Activated CD8-positive, alpha-beta memory T cell treated with anti-CD3 and anti-CD28 coated beads, Interleukin-2, amount 50 U/mL, for 4 hours (primary cell): ENCODE measurements at regions not wholly inside any gene's neighbourhood (a gene's known extent, or its start where the extent isn't known, plus 50 kb on each side); places are given as distances from the start of the nearest gene placed in this dataset.
"Not testable (repeated sequence)": the region's sequence is repeated elsewhere in the genome, so short reads cannot be mapped to it uniquely, and the experiment has no call there.

Experiments
- DNase-seq: peaks from one replicate; pipeline ENCODE4 v3.0.0-alpha.2; 2020

DNA sequence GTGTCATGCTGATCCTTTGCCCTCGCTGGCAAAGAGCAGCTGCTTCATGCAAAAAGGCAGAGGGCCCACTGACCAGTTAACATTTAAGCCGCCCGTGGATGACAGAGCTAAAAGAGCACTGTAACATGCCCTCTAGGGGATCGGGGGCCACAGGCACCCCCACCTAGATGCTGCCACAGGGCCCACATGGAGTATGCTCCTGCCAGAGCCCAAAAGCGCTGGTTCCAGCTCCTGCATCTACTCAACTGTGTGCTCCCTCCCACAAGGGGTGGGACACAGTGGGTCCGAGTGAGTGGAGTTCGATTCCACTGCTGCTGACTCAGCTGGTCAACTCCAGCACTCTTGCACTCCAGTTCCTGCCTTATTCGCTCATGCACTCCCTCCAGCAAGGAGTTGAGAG is 199.8 kb upstream of the CNTNAP2 start:
- no peak for DNase-seq

DNA sequence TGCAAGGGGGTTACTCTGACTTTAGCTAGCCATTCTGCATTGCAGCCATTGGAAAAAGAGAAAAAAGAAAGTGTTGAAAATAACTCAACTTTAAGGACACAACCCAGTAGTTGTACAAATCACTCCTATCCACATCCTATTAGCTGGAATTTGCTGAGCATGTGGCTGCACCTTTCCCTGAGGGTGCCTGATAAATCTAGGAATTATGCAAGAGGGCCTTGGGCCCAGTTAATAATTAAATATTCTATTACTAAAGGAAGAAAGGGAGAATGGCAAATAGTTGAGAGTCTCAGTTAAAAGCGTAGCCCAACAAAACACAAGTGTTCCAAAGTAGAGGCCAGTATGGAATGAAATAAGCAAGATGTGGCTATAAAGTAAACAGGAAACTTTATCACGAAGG is 200.9 kb upstream of the CNTNAP2 start:
- no peak for DNase-seq

DNA sequence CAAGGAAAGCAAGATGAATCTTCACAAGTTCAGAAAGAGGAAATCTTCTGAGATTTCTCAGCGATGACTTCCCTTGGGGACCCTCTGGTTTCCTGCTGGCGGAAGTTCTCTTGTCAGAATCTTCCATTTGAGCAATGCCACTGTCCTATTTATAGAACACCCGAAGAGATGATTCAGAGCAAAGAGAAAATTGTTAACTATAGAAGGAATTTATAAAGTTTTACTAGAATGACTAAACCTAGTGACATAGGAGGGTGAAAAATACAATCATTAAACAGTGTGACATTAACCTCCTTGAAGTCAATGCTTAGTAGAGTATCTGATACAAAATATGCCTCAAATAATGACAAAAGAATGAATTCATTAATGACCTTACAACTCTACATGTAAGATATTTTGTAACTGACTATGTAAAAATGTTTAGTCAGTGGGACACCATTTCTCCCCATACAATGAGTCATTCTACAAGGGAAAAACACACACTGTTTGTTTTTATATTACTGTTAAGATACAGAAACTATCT is 206.5 kb upstream of the CNTNAP2 start:
- DNase-seq, result no peak

DNA sequence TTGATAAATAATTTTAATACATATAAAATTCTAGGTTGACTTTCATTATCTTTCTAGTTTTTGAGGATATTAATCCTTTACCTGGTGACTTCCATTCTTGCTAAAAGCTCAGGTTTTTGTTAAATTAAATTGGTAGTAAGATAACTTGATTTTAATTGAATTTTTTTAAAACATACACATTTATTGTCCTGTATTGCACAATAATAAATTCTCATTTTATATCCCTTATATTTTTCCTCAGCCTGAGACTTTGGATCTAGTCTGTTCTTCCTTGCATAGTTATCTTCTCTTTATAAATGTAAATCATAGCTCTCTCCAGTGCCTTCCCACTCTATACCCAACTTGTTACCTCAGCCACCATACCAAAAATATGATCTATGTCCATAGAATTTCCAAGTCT is 212.9 kb upstream of the CNTNAP2 start:
- DNase-seq, result no peak

DNA sequence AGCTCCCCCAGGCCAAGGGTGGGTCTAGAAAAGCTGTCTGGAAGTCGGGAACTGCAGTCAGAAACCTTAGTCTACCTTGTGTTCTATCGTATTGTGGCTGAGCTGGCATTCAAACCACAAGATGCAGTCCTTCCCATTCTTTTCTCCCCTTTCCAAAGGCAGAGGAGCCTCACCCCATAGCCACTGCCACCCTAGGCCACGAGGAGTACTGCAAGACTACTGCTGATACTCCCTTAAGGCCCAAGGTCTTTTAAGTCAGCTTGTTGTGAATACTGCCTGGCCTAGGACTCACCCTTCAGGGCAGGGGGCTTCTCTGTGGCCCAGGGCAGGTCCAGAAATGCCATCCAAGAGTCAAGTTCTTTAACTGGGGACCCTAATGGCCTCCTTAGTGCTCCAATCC is 214.5 kb upstream of the CNTNAP2 start:
- no peak for DNase-seq

DNA sequence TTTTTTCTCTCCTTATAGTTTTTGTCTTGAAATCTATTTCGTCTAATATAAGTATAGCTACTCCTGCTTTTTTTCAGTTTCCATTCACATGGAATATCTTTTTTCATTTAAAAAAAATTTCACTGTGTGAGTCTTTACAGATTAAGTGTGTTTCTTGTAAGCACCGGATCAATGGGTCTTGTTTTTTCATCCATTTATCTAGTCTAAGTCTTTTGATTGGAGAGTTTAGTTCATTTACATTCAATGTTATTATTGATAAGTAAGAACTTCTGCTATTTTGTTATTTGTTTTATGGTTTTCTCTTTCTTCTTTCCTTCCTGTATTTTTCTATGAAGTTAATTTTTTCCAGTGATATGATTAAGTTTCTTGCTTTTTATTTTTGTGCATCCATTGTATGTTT is 216.7 kb upstream of the CNTNAP2 start:
- DNase-seq, result no peak

DNA sequence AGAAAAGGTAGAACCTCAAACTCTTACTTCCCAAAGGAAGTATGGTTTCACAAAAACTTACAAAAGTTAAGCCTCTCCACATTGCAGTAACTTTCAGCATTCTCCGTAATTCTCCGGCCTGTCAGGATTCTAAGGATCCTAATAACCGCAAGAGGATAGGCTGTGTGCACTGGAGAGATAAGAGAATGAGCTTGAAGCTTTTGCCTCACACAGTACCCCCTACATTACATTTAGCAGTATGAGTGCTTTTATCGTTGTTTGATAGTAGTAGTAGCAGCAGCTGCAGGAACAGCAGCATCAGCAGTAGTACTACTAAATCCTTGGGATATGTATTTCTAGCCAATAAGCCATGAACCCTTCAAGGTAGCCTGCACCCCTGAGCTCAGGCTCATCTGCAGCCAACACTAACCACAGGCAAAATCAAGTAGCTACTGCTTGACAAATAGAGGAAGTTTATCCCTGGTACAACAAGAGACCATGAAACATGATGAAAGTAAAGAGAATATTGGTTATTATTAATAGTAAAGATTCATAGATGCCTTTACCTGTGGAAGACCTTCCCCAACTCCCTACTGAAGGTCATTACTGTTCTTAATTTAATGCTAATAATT is 222.6 kb upstream of the CNTNAP2 start:
- no peak for DNase-seq

DNA sequence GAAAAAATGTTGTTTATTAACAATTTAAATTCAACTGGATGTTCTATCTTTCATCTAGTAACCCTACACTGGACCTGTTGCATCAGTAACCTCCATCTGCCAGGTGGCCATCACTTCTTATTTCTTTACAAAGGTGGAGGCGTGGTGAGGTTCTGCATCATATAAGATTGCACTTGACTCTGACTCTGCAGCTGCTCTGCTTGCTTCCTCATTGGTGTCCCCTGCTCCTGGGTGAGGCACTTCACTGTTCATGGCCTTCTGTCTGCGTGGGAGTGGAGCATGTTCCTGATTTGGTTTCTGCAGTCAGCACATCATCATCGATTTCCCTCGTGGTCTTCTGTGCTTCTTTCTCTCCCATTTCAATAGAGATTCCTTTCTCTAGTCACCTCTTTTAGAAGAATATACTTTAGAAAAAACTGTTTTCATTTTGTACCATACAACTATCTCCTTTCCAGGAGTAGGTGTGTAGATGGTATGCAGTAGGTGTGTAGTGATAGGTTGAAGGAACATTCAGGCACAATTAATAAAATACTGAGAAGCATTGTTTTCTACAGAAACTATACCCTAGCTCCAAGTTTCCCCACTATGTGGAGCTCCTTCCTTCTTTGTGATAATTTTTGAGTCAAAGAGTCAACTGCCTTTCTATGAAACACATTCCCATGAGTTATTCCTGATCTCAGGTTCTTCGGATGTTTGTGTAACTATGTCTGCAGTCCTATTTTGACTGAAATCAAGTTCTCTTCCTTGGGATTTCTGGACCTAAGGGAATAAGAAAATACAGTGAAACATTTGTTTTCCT is 231.7 kb upstream of the CNTNAP2 start:
- DNase-seq, result no peak

DNA sequence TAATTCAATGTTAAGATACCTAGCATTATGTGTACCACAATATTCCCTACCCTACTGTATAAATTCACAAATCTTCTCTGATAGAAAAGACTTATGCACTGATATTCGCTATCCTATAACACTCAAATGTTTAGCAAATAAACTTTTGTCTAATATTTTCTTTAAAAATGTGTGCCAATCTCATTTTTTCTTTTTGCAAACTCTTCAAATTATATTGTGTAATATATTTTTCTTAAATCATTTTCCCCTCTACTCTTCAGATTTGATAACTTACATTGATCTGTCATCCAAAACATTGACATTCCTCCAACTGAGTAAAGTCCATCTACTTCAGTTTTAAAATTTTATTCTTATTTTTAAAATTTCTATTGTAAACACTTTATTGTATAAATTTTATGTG is 240.2 kb upstream of the CNTNAP2 start:
- no peak for DNase-seq

DNA sequence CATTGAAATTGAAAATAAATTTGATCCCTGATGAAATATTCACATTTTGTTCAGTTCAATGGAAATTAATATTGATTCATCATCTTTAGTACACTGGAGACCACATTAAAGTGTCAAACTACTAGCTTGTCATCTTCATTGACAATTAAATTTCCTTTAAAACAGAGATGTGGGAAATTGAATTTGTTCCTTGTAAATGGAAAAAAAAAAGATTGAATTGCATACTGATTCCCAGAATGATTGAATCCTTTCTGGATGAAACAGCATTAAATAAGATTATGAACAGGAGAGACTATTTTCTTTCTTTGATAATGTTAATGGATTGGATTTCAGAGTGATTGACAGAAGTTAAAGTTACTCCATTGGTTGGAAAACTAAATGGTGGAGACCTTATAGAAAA is 241.3 kb upstream of the CNTNAP2 start:
- no peak for DNase-seq

DNA sequence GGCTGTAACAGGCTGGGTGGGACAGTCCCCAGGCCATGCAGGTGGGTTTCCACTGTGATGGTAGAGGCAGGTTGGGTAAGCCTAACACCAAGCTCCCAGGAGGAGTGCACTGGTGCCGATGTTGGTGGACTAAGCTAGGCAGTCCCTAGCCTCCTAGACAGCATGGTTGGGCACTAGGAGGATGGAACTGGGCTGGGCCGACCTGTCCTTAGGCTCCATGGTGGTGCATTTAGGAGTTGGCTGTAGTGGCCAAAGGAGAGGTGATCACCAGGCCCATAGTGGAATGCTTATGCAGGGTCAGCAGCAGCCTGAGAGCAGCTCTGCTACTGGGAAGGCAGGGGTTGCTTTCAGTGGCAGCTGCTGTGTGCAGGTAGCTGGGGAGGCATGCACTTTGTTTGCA is 247.7 kb upstream of the CNTNAP2 start:
- no peak for DNase-seq

DNA sequence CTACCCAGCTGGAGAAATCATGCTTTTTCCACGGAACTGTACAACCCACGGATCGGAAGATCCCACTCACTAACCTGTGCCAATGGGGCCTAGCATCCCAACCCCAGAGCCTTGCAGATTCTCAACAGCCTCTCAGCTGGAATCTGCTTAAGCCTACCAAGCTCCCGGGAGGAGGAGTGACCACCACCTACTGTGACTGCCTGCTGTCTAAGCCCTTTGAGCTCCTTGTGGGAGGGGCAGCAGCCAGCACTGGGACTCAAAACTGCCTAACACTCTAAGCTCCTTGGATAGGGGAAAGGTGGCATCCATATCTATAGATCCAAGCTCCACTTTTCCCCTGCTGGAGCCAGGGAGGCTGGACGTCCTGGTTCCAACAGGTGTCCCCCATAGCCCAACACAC is 254.4 kb upstream of the CNTNAP2 start:
- no peak for DNase-seq

DNA sequence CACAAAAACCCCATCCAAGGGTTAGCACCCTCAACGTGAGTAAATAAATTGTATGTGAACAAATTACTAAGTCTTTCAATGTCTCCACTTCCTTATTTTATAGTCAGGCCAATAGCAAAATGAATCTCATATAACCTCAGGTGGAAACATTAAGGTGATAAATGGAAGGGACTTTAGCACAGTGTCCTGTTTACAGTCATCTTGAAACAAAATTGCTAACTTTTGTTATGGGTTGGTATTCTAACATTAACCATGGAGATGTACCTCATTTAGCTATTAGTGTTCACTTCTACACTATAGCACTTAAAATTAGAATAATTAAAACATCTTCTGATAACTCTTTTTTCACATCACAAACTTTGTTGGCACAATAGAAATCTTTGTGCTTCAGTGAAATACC is 255.8 kb upstream of the CNTNAP2 start:
- DNase-seq, result no peak

DNA sequence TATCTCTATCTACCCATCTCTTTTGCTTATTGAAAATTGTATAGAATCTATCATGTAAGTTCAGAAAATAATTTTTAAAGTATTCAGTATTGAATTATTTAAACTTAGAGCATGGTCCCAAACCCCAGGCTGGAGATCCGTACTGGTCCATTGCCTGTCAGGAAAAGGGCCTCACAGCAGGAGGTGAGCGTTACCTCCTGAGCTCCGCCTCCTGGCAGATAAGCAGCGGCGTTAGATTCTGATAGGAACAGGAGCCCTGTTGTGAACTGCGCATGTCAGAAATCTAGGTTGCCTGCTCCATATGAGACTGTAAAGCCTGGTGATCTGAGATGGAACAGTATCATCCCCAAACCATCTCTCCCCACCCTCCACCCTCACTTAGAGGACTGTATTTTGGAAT is 266.0 kb upstream of the CNTNAP2 start:
- DNase-seq, result no peak

DNA sequence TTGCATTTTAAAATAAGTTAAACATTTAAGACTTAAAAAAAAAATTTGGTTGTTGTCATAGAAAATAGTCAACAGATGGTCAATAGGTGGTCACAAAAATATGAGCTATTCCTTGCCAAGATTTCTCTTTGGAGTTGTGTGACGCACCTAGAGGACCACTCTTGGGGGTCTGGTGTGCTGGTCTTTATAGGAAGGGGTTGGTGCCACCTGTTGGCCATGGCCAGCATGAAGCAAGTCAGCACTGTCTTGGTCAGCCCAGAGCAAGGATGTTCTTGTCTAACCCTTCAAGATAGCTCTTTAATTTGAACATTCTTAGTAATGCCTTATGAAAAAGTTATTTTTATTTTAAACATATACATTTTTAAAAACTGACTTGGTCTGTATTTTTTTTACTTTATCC is 267.9 kb upstream of the CNTNAP2 start:
- no peak for DNase-seq

DNA sequence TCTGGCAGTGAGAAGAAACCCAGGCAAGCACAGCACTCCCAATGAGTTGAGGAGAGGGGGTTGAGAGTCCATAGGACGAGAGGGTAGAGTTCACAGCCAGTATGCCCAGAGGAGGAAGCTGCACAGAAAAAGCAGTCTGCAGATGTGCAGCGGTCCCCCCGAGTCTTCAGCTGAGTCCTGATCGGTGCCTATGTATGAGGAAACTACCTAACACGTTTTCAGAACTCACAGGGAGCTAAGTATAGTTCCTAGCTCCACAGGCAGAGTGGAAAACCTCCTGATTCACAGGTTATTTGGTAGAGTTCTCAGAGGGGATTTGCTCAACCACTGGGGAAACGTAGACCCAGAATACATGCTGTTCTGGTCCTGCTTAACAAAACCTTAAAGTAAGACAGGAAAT is 271.3 kb upstream of the CNTNAP2 start:
- DNase-seq, result no peak

DNA sequence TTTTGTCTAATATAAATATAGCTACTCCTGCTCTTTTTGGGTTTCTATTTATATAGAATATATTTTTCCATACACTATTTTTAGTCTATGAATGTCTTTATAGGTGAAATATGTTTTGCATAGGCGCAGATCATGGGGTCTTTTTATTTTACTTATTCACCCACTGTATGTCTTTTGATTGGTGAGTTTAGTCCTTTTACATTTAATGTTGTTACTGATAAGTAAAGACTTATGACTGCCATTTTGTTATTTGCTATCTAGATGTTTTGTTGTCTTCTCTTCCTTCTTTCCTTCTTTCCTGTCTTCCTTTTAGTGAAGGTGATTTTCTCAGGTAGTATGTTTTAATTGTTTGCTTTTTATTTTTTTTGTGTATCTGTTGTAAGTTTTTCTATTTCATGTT is 276.8 kb upstream of the CNTNAP2 start:
- DNase-seq, result no peak

DNA sequence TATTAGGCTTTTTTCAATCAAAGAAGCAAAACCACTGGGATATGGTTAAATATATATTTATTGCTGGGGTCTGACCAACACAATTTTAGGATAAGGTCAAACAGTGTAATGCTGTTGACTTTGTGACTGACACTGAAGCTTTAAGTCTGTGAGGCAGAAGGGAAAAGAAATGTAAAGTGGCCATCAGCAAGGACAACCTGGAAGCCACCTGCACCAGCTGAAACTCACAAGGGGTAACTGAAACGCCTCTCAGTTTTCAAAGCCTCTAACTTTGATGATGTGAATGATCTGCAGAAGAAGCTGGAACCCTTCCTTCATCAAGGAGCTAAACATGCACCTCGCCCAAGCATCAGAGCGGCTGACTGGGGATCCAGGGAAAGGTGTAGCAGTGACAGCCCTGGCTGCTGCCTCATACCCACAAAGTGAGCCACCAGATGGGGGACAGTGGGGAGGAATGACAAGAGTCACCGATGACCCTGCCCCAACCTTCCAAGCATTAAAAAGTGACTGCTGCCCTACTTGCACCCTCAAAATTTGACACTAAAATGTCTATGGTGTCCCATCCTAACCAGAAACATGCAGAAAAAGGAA is 284.9 kb upstream of the CNTNAP2 start:
- DNase-seq, result no peak

DNA sequence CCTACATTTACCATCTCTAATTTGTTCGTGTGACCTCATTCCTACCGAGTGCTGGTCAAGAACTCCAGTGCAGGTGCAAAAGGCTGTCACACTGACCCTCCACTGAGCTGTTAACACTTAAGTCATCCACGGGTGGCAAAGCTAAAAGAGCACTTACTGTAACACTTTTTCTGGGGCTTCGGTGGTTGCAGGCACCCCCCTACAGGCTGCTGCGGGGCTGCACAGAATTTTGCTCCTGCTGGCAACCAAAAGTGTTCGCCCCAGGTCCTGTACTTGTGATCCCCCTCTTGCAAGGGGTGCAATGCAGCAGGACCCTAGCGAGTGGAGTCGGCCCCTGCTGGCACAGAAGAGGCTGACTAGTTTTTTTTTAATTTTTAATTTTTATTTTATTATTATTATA is 298.9 kb upstream of the CNTNAP2 start:
- DNase-seq, result no peak

DNA sequence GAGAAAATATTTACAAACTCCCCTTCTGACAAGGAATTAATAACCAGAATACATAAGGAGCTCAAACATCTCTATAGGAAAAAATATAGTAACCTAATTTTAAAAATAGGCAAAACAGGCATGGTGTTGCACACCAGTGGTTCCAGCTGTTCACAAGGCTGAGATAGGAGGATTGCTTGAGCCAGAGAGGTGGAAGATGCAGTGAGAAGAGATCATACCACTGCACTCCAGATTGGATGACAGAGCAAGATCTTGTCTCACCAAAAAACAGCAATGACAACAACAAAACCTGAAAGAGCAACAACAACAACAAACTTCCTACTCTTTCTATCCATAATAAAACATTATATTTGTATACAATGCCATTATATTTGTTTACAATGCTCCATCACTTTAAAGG is 304.4 kb upstream of the CNTNAP2 start:
- DNase-seq, result no peak

DNA sequence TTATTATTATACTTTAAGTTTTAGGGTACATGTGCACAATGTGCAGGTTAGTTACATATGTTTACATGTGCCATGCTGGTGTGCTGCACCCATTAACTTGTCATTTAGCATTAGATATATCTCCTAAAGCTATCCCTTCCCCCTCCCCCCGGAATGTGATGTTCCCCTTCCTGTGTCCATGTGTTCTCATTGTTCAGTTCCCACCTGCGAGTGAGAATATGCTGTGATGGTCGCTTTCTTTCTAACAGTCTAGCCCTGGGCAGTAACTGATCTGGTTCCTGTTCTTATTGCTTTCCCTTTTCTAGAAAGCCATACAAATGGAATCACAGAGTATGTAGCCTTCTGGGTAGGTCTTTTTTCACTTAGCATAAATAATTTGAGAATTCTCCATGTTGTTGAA is 311.1 kb upstream of the CNTNAP2 start:
- DNase-seq, result not testable (repeated sequence)

DNA sequence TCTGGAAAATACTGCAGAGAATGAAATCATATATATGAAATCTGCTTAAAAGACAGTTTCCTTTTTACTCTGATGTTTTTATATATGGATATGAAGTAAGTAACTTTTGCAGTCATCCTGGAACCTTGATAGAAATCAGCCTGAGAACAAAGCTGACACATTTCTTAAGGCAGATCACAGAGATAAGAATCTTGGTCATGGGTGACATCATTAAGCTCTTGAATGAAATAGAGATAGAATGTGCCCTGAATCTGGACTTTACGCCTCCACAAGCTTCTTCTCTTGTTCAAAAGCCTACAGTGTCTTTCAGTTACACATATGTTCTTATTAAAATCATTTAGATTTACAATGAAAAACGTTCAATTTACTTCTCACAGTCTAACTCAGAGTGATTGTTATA is 319.1 kb upstream of the CNTNAP2 start:
- DNase-seq, result no peak

DNA sequence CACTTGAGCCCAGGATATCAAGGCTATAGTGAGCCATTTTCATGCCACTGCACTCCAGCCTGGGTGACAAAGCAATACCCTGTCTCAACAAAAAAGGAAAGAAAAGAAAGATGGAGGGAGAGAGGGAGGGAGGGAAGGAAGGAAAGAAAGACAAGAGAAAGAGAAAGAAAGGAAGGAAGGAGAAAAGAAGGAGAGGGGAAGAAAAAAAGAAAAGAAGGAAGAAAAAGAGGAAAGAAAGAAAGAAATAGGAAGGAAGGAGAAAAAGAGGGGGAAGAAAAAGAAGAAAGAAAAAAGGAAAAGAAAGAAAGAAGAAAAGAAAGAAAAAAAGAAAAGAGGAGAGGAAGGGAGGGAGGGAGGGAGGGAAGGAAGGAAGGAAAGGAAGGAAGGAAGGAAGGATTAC is 321.5 kb upstream of the CNTNAP2 start:
- no peak for DNase-seq
